ENCODE measurements at regions not wholly inside any gene's neighbourhood (a gene's known extent, or its start where the extent isn't known, plus 50 kb on each side); places are given as distances from the start of the nearest gene placed in this dataset.
"Not testable (repeated sequence)": the region's sequence is repeated elsewhere in the genome, so short reads cannot be mapped to it uniquely, and the experiment has no call there.

- Histone ChIP-seq H3K9me3 (ENCODE audit: control insufficient read depth in 2 of 2, insufficient read depth in 1 of 2, low read length in 1 of 2) (no peaks in the 10 kb centered on the region), H3K4me1 (ENCODE audit: control insufficient read depth in 2 of 2, insufficient read depth in 2 of 2, low read length in 2 of 2) (peaks cover 14 to 18% of the 10 kb centered on the region in 2 donors), H3K36me3 (ENCODE audit: control insufficient read depth in 2 of 2, insufficient read depth in 2 of 2, low read length in 1 of 2) (no peaks in the 10 kb centered on the region), H3K27me3 (ENCODE audit: control insufficient read depth in 2 of 2, insufficient read depth in 1 of 2, low read length in 1 of 2) (no peaks in the 10 kb centered on the region), H3K4me3 (ENCODE audit: low read length in 2 of 2) (no peak overlapping the region), H3K27ac (ENCODE audit: low read depth in 1 of 2, low read length in 1 of 2) (no peak overlapping the region)
- DNase-seq (ENCODE audit: low read depth in 6 of 9, low spot score in 9 of 9) = no peak
- WGBS = 97% methylated on average over 4 of the region's 4 CpGs
These were observed 299.4 kb upstream of the ID2 start for GRCh38 chr2:8382485-8382884.

DNA sequence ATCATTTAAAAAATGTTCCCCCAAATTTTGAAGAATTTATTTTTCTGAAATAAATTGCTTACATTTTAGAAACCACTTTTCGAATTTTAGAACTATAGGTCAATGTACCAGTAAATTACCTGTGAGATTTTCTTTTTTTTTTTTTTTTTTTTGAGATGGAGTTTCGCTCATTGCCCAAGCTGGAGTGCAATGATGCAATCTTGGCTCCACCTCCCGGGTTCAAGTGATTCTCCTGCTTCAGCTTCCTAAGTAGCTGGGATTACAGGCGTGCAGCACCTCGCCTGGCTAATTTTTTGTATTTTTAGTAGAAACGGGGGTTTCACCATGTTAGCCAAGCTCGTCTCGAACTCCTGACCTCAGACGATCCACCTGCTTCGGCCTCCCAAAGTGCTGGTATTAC, 295.1 kb upstream of the ID2 start:
- H3K27ac ChIP-seq (ENCODE audit: low read depth in 1 of 2, low read length in 1 of 2); H3K4me3 ChIP-seq (ENCODE audit: low read length in 2 of 2); H3K27me3 ChIP-seq (ENCODE audit: control insufficient read depth in 2 of 2, insufficient read depth in 1 of 2, low read length in 1 of 2); H3K9me3 ChIP-seq (ENCODE audit: control insufficient read depth in 2 of 2, insufficient read depth in 1 of 2, low read length in 1 of 2); H3K4me1 ChIP-seq (ENCODE audit: control insufficient read depth in 2 of 2, insufficient read depth in 2 of 2, low read length in 2 of 2); H3K36me3 ChIP-seq (ENCODE audit: control insufficient read depth in 2 of 2, insufficient read depth in 2 of 2, low read length in 1 of 2); DNase-seq (ENCODE audit: low read depth in 6 of 9, low spot score in 9 of 9): not testable (repeated sequence)
- WGBS = 78% methylated on average over 10 of the region's 10 CpGs

GRCh38 chr2:8388781-8389180, 293.1 kb upstream of the ID2 start:
- over 99% methylated on average over 2 of the region's 2 CpGs for WGBS
- no peaks in the 10 kb centered on the region for H3K36me3 ChIP-seq (ENCODE audit: control insufficient read depth in 2 of 2, insufficient read depth in 2 of 2, low read length in 1 of 2)
- peaks cover 0 to 4% of the 10 kb centered on the region in 2 donors for H3K9me3 ChIP-seq (ENCODE audit: control insufficient read depth in 2 of 2, insufficient read depth in 1 of 2, low read length in 1 of 2)
- H3K4me3 ChIP-seq (ENCODE audit: low read length in 2 of 2) = no peak overlapping the region
- no peaks in the 10 kb centered on the region for H3K27me3 ChIP-seq (ENCODE audit: control insufficient read depth in 2 of 2, insufficient read depth in 1 of 2, low read length in 1 of 2)
- H3K4me1 ChIP-seq (ENCODE audit: control insufficient read depth in 2 of 2, insufficient read depth in 2 of 2, low read length in 2 of 2) = no peaks in the 10 kb centered on the region
- DNase-seq (ENCODE audit: low read depth in 6 of 9, low spot score in 9 of 9) = no peak
- H3K27ac ChIP-seq (ENCODE audit: low read depth in 1 of 2, low read length in 1 of 2) = no peak overlapping the region

DNA sequence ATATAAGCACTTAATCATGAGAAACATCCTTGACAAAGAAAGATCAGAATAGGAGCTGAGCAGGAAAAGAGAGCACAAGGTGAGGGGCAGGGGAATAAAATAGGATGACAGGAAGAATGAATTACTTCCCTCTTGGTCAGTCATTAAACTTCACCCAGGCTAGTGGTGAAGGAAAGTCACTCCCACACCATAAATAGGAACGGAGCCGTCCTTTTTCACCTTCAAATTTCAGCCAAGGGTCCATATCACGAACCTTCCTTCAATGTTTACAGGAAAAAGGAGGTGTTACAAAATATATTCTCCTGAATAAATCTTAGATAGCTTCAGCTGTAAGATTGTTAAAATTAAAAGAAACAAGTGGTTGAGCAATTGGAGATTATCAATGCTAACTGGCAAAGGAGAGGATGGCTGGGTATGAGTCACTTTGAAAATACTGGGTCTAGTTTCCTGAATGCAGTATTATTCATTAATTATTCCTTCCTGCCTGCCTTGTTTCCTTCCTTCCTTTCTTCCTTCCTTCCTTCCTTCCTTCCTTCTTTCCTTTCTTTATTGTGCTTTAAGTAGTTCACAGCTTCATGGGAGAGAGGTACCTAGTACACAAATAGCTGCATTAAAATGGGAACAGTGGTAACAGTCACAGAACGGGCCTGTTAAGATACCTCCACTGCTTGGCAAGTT, 292.3 kb upstream of the ID2 start:
- peaks cover 0 to 4% of the 10 kb centered on the region in 2 donors for H3K9me3 ChIP-seq (ENCODE audit: control insufficient read depth in 2 of 2, insufficient read depth in 1 of 2, low read length in 1 of 2)

GRCh38 chr2:8391126-8391525, 290.7 kb upstream of the ID2 start:
- H3K4me3 ChIP-seq (ENCODE audit: low read length in 2 of 2) = no peak overlapping the region
- no peaks in the 10 kb centered on the region for H3K36me3 ChIP-seq (ENCODE audit: control insufficient read depth in 2 of 2, insufficient read depth in 2 of 2, low read length in 1 of 2)
- H3K4me1 ChIP-seq (ENCODE audit: control insufficient read depth in 2 of 2, insufficient read depth in 2 of 2, low read length in 2 of 2) = peaks cover 0 to 5% of the 10 kb centered on the region in 2 donors
- peaks cover 0 to 4% of the 10 kb centered on the region in 2 donors for H3K9me3 ChIP-seq (ENCODE audit: control insufficient read depth in 2 of 2, insufficient read depth in 1 of 2, low read length in 1 of 2)
- 96% methylated on average over 2 of the region's 2 CpGs for WGBS
- H3K27me3 ChIP-seq (ENCODE audit: control insufficient read depth in 2 of 2, insufficient read depth in 1 of 2, low read length in 1 of 2) = no peaks in the 10 kb centered on the region
- H3K27ac ChIP-seq (ENCODE audit: low read depth in 1 of 2, low read length in 1 of 2) = no peak overlapping the region
- DNase-seq (ENCODE audit: low read depth in 6 of 9, low spot score in 9 of 9) = no peak

More for the DNA sequence above, 292.3 kb upstream of the ID2 start:
- Histone ChIP-seq H3K27me3 (ENCODE audit: control insufficient read depth in 2 of 2, insufficient read depth in 1 of 2, low read length in 1 of 2) (no peaks in the 10 kb centered on the region), H3K27ac (ENCODE audit: low read depth in 1 of 2, low read length in 1 of 2) (no peak overlapping the region), H3K36me3 (ENCODE audit: control insufficient read depth in 2 of 2, insufficient read depth in 2 of 2, low read length in 1 of 2) (no peaks in the 10 kb centered on the region), H3K4me1 (ENCODE audit: control insufficient read depth in 2 of 2, insufficient read depth in 2 of 2, low read length in 2 of 2) (peaks cover 0 to 5% of the 10 kb centered on the region in 2 donors), H3K4me3 (ENCODE audit: low read length in 2 of 2) (no peak overlapping the region)
- no peak for DNase-seq (ENCODE audit: low read depth in 6 of 9, low spot score in 9 of 9)
- WGBS = 87% methylated on average over 4 of the region's 4 CpGs

DNA sequence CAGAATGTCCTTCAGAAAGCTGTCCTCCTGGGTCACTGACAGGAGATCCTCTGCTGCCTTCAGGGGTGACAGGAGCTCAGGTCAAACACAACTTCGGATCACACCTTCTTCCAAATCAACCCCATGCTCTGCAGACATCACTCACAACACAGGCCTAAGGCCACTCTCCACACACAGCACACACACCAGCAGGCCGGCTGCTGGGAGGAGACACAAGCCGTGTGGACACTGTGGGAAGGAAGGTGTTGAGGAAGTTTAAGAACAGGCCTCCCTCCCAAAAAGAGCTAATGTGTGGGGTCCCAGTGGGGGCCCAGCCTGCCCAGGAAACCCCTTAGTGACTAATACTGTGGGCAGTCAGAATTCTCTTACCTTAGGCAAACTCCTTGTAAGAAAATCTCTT, 290.3 kb upstream of the ID2 start:
- 96% methylated on average over 3 of the region's 3 CpGs for WGBS
- H3K9me3 ChIP-seq (ENCODE audit: control insufficient read depth in 2 of 2, insufficient read depth in 1 of 2, low read length in 1 of 2) = peaks cover 0 to 4% of the 10 kb centered on the region in 2 donors
- no peak for DNase-seq (ENCODE audit: low read depth in 6 of 9, low spot score in 9 of 9)
- no peaks in the 10 kb centered on the region for H3K27me3 ChIP-seq (ENCODE audit: control insufficient read depth in 2 of 2, insufficient read depth in 1 of 2, low read length in 1 of 2)
- no peaks in the 10 kb centered on the region for H3K36me3 ChIP-seq (ENCODE audit: control insufficient read depth in 2 of 2, insufficient read depth in 2 of 2, low read length in 1 of 2)
- no peak overlapping the region for H3K4me3 ChIP-seq (ENCODE audit: low read length in 2 of 2)
- no peak overlapping the region for H3K27ac ChIP-seq (ENCODE audit: low read depth in 1 of 2, low read length in 1 of 2)
- peaks cover 0 to 5% of the 10 kb centered on the region in 2 donors for H3K4me1 ChIP-seq (ENCODE audit: control insufficient read depth in 2 of 2, insufficient read depth in 2 of 2, low read length in 2 of 2)

DNA sequence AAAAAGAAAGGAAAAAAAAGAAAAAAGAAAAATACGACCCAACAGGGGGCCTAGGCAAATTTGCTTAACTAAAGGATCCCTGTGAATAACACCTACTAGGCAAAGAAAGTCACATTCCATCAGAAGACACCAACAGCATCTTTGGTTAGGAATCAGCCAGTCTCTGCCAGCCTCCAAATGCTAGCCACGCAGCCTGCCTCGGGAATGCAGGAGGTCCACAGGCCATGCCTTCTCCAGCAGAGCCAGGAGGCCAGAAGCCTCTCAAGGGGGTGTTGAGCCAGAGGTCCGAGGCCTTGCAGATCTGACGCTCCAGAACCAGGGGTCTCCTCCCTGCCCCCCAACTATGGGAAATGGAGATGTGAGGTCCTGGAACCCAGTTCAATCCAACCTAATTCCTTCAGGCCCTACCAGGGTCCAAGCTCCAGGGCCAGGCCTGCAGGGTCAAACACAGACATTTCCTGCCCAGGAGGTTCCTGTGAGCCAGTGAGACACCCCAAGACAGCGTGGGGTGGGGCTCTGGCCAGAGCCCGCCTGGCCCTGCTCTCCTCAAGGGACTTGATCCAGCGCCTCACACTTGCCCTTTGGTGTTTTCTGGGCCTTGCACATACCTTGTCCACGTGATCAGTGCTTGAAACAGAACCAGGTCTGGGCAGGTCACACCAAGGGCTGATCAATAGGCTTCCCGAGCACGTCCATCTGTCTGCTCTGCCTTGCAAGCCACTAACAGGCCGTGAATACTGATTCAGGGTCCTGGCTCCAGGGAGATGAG, 289.6 kb upstream of the ID2 start:
- H3K27me3 ChIP-seq (ENCODE audit: control insufficient read depth in 2 of 2, insufficient read depth in 1 of 2, low read length in 1 of 2) = no peaks in the 10 kb centered on the region
- no peaks in the 10 kb centered on the region for H3K36me3 ChIP-seq (ENCODE audit: control insufficient read depth in 2 of 2, insufficient read depth in 2 of 2, low read length in 1 of 2)
- 97% methylated on average over 12 of the region's 12 CpGs for WGBS
- DNase-seq (ENCODE audit: low read depth in 6 of 9, low spot score in 9 of 9) = no peak
- no peak overlapping the region for H3K27ac ChIP-seq (ENCODE audit: low read depth in 1 of 2, low read length in 1 of 2)
- H3K9me3 ChIP-seq (ENCODE audit: control insufficient read depth in 2 of 2, insufficient read depth in 1 of 2, low read length in 1 of 2) = peaks cover 0 to 4% of the 10 kb centered on the region in 2 donors
- H3K4me1 ChIP-seq (ENCODE audit: control insufficient read depth in 2 of 2, insufficient read depth in 2 of 2, low read length in 2 of 2) = peaks cover 0 to 5% of the 10 kb centered on the region in 2 donors
- no peak overlapping the region for H3K4me3 ChIP-seq (ENCODE audit: low read length in 2 of 2)

DNA sequence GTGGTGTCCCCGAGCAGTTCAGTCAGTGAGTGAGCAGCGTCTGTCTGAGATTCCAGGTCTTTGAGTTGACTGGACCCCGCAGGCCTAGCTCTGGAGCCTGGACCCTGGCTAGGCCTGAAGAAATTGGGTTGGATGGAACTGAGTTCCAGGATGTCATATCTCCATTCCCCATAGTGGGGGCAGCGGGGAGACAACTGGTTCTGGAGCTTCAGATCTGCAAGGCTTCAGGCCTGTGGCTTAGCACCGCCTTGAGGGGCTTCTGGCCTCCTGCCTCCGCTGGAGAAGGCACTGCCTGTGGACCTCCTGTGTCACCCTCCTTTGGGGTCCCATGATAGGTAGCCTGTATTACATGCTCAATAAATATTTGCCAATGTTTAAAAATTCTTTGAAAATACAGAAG, 288.4 kb upstream of the ID2 start:
- H3K27ac ChIP-seq (ENCODE audit: low read depth in 1 of 2, low read length in 1 of 2) = no peak overlapping the region
- DNase-seq (ENCODE audit: low read depth in 6 of 9, low spot score in 9 of 9) = no peak
- H3K27me3 ChIP-seq (ENCODE audit: control insufficient read depth in 2 of 2, insufficient read depth in 1 of 2, low read length in 1 of 2) = no peaks in the 10 kb centered on the region
- over 99% methylated on average over 6 of the region's 6 CpGs for WGBS
- no peak overlapping the region for H3K4me3 ChIP-seq (ENCODE audit: low read length in 2 of 2)
- H3K36me3 ChIP-seq (ENCODE audit: control insufficient read depth in 2 of 2, insufficient read depth in 2 of 2, low read length in 1 of 2) = no peaks in the 10 kb centered on the region
- H3K4me1 ChIP-seq (ENCODE audit: control insufficient read depth in 2 of 2, insufficient read depth in 2 of 2, low read length in 2 of 2) = peaks cover 0 to 5% of the 10 kb centered on the region in 2 donors
- no peaks in the 10 kb centered on the region for H3K9me3 ChIP-seq (ENCODE audit: control insufficient read depth in 2 of 2, insufficient read depth in 1 of 2, low read length in 1 of 2)

- H3K4me3 ChIP-seq (ENCODE audit: low read length in 2 of 2) = no peak overlapping the region
- H3K27ac ChIP-seq (ENCODE audit: low read depth in 1 of 2, low read length in 1 of 2) = no peak overlapping the region
- H3K9me3 ChIP-seq (ENCODE audit: control insufficient read depth in 2 of 2, insufficient read depth in 1 of 2, low read length in 1 of 2) = no peaks in the 10 kb centered on the region
- no peaks in the 10 kb centered on the region for H3K27me3 ChIP-seq (ENCODE audit: control insufficient read depth in 2 of 2, insufficient read depth in 1 of 2, low read length in 1 of 2)
- 49% methylated on average over 5 of the region's 5 CpGs for WGBS
- no peak for DNase-seq (ENCODE audit: low read depth in 6 of 9, low spot score in 9 of 9)
- H3K4me1 ChIP-seq (ENCODE audit: control insufficient read depth in 2 of 2, insufficient read depth in 2 of 2, low read length in 2 of 2) = peaks cover 0 to 5% of the 10 kb centered on the region in 2 donors
- no peaks in the 10 kb centered on the region for H3K36me3 ChIP-seq (ENCODE audit: control insufficient read depth in 2 of 2, insufficient read depth in 2 of 2, low read length in 1 of 2)
These were observed 287.7 kb upstream of the ID2 start for GRCh38 chr2:8394131-8394530.
